ENCODE measurements at regions not wholly inside any gene's neighbourhood (a gene's known extent, or its start where the extent isn't known, plus 50 kb on each side); places are given as distances from the start of the nearest gene placed in this dataset.

DNA sequence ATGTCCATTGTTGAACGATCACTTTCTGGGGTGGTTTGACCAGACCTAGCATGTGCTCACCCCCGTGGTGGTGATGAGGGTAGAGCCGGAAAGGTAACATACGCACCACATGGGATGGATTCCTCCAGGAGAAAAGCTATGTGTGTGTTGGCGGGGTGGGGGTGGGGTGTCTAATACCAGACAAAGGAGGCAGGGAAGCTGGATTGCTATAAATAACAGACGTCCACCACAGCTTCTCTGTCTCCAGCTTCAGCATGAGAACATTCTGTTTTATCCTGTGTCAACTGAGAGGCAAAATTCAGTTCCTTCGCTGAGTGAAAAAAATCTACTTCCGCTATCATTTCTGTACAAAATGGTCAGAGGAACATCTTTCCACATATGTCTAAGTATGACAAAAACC lies 151.0 kb downstream of the PCSK1 start:
- no peak for DNase-seq

DNA sequence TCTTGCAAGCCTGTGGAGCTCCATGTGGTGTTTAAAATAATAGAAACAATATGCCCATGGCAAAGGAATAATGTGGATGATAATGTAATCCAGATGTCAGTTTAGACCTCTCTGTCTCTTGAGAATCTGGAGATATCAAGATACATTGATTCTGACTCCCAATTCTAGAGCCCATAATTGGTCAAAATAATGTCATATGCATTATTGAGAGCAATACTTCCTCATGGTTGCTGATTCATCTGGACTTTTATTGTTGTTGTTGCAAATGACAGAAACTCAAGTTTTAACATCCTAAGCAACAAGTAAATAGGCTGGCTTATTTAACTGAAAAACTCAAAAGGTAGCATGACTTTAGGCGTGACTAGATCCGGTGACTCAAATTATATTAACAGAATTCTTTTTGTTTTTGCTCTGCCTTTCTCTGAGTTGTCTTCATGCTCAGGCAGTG lies 152.1 kb downstream of the PCSK1 start:
- no peak for DNase-seq

DNA sequence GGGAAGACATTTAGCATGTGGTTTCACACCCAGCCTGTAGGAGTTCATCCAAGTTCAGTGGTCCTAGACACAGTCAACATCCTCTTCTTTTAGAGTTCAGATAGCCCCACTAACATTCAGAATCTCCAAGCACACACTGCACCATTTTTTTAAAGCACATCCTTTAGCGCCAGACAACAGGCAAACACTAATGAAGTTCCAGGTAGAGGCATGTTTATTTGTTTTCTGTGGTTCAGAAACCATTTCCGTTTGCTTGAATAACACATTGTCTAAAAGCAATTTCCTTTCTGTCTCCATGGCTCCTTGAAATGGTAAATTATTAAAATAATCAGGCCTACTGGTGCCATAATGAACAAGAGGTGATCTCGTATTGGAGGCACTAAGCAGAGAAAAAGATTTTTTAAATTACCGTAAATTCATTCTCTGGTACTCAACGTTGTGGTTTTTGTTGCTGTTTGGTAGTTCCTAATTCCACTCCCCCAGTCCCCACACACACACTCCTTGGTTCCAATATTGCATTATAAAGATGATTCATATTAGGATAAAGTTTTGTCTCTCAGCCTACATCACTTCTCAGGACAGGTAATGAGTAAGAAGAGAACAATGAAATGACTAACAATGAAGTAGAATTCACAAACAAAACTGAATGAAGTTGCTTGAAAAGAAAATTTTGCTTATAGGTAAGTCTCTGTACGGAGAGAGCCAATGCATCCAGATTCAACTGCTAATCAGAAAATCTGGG lies 153.1 kb downstream of the PCSK1 start:
- DNase-seq = no peak

DNA sequence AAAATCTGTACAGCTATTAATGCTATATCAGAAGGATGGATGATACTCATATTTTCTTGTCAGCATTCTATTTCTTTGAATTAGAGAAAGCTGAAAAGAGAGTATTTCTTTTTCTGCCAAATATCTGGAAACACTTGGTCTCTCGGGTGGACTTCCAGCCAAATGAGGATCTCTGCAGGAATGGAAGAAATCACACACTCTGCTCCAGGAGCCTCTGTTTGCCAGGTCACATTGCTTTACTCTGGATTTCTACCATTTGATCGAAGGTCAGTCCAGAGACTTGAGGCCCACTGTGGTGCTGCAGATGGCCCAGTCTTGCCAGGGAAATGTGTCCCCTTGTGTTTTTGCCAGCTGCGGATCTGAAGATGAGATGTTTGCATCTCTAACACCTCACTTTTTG lies 154.1 kb downstream of the PCSK1 start:
- no peak for DNase-seq

DNA sequence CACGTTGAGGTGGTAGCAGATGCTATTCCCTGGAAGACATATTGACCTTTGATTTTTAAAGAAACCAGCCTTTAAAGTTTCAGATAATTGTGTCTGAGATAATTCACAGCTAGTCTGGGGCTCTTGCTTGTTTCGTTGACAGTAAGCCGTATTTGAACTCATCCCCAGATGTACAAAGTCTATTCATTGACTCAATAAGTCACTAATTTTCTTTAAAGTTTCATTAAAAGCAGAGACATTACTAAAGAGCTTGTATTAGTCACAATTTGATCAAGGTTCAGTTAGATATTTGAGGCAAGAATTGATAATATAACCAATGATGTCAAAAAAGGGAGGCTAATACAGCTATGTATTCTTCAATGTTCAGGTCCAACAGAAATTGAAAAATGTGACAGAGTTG lies 158.0 kb downstream of the PCSK1 start:
- no peak for DNase-seq

DNA sequence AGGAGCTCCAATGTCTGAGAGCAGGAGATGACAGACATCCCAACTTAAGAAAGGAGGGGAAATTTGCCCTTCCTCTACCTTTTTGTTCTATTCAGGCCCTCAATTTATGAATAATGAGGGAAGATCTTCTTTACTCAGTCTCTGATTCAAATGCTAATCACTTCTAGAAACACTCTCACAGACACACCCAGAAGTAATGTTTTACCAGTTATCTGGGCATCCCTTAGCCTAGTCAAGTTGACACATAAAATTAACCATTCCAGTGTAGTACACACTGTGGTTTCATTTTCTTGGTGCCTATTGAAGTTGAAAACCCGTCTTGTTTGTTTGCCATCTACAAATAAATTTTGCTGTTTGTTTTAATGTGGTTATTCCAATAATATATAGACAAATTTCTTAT lies 167.6 kb downstream of the PCSK1 start:
- DNase-seq = no peak

DNA sequence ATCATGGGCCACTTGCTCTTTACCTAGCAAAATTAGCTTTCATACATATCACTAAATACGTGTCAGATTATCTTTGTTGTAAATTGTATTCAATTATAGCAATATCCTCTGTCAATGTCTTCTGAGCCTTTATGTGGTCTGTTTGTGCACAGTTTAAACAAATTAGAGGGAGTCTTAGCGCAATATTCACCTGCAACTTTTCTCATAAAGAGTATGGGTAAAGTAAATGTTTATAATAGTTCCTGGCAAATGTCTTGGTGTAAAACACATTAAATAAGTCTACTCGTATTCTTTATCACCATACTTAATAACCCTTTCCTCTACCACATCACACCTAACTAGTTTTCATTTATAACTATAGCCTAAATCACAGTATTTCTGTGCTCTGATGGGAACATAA lies 169.0 kb downstream of the PCSK1 start:
- DNase-seq = no peak

DNA sequence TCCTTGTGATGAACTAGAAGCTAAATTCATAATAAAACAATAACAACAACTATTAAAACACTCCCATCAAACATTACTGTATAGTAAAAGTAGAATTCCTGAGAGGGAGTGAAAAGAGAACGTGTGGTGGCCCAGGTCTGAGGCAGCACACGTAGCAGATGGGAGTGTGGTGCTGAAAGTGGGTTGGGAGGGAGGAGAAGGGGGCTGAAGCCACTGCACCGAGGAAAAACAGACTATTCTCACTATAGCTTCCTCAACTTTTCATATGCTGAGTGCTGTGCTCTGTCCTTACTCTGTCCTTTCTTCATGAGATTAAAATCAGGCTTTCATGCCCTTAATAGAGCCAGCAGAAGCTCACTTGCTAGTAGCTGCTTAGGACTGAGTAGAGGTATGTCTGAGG lies 170.9 kb downstream of the PCSK1 start:
- no peak for DNase-seq

DNA sequence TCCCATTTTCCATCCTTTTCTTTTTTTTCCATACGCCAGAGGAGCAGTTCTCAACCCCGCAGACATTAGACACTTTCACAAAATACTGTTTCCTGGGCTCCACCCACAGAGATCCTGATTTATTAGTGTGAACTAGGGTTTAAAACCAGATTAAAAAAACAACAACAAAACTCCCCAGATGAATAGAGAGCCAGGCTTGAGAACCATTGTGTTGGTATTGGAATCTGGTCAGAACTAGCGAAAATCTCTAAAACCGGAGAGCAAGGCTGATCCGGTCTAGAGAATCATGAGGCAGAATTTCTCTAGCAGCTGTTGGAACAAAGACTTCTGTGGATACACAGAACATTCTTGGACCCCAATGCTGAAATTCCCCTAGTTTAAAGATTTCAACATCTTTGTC lies 173.0 kb downstream of the PCSK1 start:
- DNase-seq = no peak

DNA sequence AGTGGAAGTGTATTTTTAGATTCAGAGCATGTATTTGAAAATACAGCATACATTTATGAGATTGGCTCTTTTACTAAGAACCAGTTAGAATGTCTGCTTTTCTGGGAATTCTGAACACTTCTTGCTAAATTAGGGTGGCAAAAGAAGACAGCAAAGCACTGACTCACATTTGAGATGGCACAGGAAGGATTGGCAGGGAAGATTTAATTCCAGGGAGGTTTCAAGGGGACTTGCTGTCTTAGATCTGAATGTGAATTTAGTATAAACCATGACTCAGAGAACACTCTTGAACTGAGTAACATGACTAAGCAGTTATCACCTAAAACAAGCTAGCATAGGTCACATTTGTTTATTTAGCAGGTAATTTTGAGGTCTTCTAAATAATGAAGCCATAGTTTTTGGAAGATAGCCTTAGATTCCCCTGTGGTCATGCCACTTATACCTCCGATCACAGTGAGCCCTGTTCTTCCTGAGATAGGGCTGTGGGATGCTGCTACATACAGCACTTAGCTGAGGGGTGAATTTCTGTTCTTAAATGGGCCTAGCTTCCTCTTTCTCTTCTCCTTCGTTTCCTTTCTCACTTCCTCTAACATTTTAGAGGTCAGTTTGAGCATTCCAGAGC lies 173.8 kb downstream of the PCSK1 start:
- DNase-seq = no peak

DNA sequence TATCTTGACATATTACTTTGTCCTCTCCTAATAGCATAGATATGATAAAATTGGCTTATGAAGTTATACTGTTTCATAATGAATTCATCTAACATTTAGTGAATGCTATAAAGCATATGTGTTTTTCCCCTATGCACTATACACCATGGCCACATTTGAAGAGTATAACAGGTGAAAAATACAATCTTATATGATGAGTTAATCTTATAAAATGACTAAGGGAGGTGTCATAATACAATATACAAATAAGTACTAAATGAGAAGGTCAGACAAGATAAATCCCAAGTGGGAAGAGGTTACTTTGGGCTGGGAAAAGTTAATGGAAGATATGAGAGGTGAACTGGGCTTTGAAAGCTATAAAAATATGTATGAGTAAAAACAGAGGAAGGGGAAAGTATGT lies 174.4 kb downstream of the PCSK1 start:
- DNase-seq = no peak

DNA sequence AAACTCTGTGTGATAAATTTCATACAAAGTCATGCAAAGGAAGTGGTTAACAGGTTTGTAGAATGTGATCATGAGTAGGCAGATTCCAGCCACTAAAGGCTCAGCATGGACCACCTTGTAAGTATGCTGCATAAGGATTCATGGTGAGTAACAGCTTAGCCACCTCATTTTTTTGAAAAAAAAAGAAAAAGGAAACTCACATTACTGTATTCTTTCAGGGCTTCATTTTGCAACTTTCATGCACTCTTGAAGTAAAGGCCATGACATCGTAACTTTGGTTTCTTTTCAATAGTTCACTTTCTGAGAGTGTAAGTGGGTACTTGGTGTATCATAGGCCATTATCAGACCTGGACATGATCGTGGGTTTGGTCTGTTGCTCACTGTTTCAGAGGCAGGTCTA lies 175.1 kb downstream of the PCSK1 start:
- DNase-seq = no peak

DNA sequence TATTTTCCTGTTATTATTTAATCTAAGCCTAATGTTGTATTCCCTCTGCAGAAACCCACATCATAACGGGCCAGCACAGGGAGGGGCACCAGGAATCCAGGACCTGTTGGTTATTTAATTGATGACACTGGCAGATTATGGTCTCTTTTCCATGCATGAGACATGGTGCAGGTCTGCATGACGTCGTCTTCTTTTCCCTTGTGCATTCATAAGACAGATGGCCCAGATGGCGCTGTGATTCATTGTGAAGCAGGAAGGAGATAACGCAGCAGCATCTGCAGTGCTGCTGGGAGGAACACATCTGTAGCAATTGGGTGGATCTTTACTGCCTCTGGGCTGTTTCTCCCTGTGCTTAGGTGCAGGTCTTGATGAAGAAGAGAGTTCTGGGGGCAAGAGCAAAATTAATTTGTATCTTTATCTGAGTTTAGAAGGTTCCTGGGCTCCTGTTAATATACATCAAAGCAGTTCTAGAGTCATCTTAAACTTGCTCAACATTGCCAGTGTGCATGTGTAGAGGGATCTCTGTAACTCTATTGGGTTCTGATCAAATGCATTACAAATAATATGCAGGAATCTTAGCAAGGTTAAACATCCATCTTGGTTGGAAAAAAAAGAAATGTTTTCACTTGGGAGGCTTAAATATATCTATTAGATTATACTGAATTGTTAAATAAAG lies 176.1 kb downstream of the PCSK1 start:
- no peak for DNase-seq

DNA sequence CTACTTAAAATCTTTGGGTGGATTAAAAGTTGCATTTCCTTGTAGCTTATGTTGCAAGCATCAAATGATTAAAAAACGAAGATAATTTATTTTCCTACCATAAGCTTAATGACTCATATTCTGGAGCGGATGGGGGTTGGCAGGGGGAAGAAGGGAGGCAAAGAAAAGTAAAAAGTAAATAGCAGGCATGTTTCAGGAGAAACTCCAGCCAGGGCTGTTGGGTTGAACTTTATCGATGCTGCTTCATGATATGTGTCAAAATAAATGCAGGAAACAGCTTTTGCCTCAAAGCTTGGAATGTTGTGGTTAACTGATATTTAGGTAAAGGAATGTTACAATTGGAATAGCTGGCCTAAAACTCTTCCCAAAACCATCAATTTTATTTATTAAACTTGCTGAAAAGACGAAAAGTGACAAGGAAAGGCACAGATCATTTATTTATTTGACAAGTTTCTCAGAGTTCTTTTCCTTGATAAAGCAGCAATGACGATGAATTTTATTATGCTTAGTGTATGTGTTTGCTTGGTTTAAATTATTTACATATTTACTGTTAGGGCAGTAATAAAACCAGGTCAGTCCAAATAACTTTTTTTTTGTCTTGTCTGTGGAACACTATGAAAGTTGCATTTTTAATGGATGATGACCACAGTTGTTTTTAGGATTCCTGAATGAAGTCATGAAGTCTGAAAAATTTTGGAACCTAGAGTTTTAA lies 177.9 kb downstream of the PCSK1 start:
- no peak for DNase-seq

DNA sequence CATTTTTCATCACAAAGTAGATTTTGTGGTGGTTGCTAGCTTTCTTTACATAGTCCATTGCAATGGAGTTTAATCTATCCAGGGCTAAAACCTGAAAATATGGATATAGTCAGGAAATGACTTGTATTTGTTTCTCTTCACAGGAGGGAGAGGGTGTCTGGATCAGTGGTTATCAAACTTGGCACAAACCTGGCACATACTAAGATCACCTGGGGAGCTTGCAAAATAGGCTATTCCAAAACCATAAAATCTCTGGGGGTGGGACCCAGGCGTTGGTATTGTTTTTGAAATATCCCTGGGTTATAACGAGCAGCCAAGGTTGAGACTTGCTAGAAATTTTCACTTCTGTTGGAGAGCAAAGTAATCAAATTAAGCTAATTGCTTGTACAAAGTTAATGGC lies 179.9 kb downstream of the PCSK1 start:
- no peak for DNase-seq

DNA sequence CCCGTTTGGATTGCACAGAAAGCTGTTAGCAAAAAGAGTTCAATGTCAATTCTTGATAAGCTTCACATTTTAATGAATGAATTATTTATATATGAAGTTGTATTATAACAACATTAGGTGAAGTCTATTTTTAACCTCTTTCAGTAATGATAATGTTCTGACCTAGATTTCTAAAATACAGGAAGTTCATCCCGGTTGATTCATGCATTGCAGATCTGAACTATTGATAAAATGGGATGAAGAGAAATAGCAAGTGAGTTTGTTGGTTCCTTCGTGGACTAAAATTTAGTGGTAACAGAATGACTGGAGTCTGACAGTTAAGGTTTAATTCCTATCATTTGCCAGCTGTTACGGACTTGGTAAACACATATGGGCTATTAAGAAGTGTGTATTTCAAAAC lies 180.5 kb downstream of the PCSK1 start:
- DNase-seq = no peak

DNA sequence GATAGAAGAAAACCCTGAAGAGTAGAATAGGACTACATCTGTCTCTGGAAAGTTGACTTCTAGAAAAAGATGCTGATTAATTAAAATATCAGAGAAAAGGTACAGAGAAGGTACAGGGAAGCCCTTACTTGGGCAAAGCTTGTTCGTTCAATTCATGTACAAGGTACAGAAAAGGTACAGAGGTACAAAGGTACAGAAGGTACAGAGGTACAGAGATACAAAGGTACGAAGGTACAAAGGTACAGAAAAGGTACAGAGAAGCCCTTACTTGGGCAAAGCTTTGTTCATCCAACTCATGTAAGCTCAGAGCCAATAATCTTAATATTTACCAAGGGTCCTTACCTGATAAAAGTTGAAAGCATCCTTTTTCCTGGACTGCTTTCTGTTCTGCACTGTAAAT lies 182.3 kb downstream of the PCSK1 start:
- no peak for DNase-seq

DNA sequence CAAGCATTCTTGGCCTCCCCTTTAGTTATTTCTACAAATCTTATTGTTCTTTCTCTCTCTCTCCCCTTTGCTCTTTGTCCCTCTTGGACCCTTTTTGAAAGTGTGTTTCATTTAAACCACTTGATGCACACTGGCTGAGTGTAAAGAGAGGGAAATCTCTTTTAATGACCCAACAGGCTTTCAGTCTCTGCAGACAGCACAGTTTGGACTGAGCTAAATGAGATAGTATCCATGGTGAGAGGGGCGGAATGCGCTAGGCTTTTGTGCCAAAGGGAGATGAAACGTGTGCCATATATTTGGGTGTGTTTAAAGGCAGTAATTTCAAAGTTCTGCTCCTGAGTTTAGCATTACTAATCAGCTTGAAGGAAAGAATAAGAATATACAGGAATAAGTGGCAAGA lies 184.9 kb downstream of the PCSK1 start:
- DNase-seq = no peak

DNA sequence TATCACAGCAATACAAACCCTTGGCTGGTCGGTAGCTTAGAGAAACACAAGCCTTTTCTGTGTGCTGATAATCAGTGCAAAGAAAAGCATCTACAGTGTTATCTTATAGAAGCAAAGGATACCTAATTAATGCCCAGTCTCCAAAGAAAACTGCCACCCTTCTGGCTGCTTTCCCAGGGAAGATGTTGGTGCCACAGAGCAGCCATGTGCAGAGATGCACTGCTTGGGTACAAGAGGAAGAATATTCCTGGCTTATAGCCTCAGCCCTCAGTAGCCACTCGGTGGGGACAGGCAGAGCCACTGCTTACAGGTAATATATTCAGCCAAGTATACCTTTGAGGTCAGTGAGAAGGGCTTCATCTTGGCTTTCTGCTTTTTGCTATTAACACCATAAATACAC lies 185.3 kb downstream of the PCSK1 start:
- DNase-seq = no peak

DNA sequence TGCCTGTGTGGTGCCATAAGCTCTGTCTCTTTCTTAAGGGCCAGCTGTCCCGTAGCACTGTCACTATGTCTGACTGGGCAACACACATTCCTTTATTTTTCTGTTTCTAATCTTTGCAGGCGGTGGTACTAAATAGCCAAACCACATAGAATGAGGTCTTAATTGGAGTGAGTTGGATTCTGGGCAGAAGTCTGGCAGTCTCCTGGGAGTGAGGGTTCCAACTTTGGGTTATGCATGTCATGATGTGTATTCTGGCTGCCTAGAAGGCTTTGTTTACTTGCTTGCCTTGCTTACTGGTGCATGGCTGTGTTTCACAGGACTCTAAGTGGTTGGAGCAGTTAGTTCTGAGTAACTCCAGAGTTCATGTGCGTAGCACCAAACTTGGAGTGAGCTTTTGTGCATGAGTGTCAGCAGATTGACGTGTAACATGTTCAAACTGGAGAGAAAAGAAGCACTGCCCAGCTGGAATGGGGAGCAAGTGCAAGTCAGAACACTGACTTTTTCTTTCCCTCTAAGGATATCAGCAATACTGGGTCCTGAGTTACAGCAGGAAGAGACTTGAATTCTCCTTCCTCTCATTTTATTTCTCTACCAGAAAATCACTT lies 185.8 kb downstream of the PCSK1 start:
- no peak for DNase-seq

DNA sequence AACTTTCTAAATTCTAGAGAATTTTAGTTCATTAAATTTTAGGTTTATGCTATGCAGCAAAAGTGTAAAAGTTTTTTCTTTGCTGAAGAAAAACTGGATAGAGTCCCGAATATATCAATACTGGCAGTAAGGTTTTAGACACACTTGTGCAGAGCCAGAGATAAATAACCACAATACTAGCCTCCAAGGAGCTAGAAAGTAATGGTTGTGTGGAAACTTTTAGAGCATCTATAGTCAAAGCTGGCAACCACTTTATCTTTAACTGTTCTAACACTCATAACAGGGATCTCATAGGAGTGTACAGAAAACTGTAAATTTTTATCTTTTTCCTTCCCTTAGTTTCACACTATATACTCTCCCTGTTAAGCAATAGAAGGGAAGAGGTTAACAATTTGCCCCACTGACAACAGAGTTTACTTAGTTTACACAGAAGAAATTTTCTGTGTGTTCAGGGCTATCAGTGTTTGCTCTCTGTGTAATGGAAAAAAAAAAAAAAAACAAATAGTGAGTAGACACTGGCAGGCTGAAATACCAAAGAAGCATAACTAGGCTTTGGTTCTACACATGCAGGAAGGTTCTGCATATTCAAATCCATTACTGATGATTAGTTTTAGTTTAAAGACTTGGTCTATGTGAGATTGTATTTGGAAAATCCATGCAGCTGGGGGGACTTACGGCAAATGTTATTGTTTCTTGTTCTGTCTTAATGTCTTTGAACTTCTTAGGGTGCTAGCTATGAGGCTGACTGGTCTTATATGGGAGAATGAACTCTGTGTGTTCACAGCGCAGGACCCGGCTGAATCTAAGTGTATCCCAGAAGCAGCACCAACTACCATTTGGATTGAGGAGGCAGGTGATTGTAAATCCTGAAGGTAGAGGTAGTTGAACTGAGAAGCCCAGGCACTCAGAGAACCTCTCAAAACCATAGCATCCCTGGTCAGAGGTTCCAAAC lies 187.6 kb downstream of the PCSK1 start:
- no peak for DNase-seq

DNA sequence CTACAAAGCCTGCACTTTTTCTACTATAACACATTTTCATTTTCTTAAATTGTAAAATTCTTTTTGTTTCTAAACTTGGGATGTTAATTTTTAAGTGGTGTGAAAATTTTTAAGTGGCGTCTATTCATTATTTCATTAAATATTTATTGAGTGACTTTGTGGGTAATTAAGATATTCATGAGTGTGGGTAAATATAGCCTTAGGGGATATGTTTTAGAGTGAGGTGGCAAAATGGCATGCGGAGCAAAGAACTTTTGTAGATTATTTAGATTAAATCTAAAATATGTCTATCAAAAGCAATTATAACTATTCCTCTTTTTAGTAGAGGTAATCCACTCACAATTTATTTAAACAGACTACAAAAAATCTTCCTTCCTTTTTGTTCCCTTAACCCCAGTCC lies 188.4 kb downstream of the PCSK1 start:
- no peak for DNase-seq
